H9 (cell line): ENCODE measurements at regions not wholly inside any gene's neighbourhood (a gene's known extent, or its start where the extent isn't known, plus 50 kb on each side); places are given as distances from the start of the nearest gene placed in this dataset.

Experiments used
- DNase-seq: peaks from one replicate; pipeline ENCODE4 v3.0.0-alpha.2; 2017
- H2AFZ ChIP-seq: one replicate; pipeline ENCODE4 v1.6.1; 2013; ENCODE audit warnings: mild to moderate bottlenecking, low read length, control low read depth, moderate library complexity
- H2AK5ac ChIP-seq: 2 replicates; pipeline ENCODE4 v1.6.1; 2013; ENCODE audit warnings: low read length, control low read depth, mixed read lengths; ENCODE audit not compliant: insufficient read length
- H2BK120ac ChIP-seq: one replicate; pipeline ENCODE4 v1.6.1; 2013; ENCODE audit warnings: low read depth, mild to moderate bottlenecking, low read length, control low read depth, inconsistent platforms; ENCODE audit not compliant: poor library complexity, severe bottlenecking
- H2BK12ac ChIP-seq: 2 replicates; pipeline ENCODE4 v1.6.1; 2013; ENCODE audit warnings: low read length, control low read depth, mixed read lengths, low read depth; ENCODE audit not compliant: insufficient read length
- H2BK15ac ChIP-seq: 2 replicates; pipeline ENCODE4 v1.6.1; 2013; ENCODE audit warnings: low read depth, low read length, control low read depth
- H2BK20ac ChIP-seq: one replicate; pipeline ENCODE4 v1.6.1; 2013; ENCODE audit warnings: low read depth, mild to moderate bottlenecking, low read length, control low read depth, inconsistent platforms; ENCODE audit not compliant: poor library complexity, severe bottlenecking
- H2BK5ac ChIP-seq: 2 replicates; pipeline ENCODE4 v1.6.1; 2013; ENCODE audit warnings: low read length, control low read depth, mixed read lengths; ENCODE audit not compliant: insufficient read length
- H3K14ac ChIP-seq: 2 replicates; pipeline ENCODE4 v1.6.1; 2013; ENCODE audit warnings: low read length, control low read depth; ENCODE audit not compliant: insufficient read depth
- H3K18ac ChIP-seq: 2 replicates; pipeline ENCODE4 v1.6.1; 2013; ENCODE audit warnings: low read depth, mild to moderate bottlenecking, mixed read lengths, low read length, control low read depth; ENCODE audit not compliant: insufficient read length
- H3K23ac ChIP-seq: 2 replicates; pipeline ENCODE4 v1.6.1; 2013; ENCODE audit warnings: low read length, control low read depth, mixed read lengths, low read depth; ENCODE audit not compliant: insufficient read length
- H3K23me2 ChIP-seq: 2 replicates; pipeline ENCODE4 v1.6.1; 2013; ENCODE audit warnings: low read depth, mild to moderate bottlenecking, mixed read lengths, low read length, control low read depth; ENCODE audit not compliant: insufficient read length, poor library complexity, severe bottlenecking
- H3K27ac ChIP-seq: 2 replicates; pipeline ENCODE4 v1.5.1; 2013; ENCODE audit warnings: low read length, control low read depth, mixed read lengths, low read depth; ENCODE audit not compliant: insufficient read length
- H3K27me3 ChIP-seq: 2 replicates; pipeline ENCODE4 v1.6.1; 2013; ENCODE audit warnings: low read length, control low read depth, inconsistent platforms; ENCODE audit not compliant: insufficient read depth
- H3K4ac ChIP-seq: 2 replicates; pipeline ENCODE4 v1.6.1; 2013; ENCODE audit warnings: low read depth, mild to moderate bottlenecking, control low read depth, inconsistent platforms, low read length, moderate library complexity
- H3K4me1 ChIP-seq: 2 replicates; pipeline ENCODE4 v1.6.1; 2013; ENCODE audit warnings: low read length, control low read depth, inconsistent platforms; ENCODE audit not compliant: insufficient read depth
- H3K4me2 ChIP-seq: 2 replicates; pipeline ENCODE4 v1.6.1; 2013; ENCODE audit warnings: low read length, control low read depth, mixed read lengths; ENCODE audit not compliant: insufficient read length, insufficient read depth
- H3K56ac ChIP-seq: 2 replicates; pipeline ENCODE4 v1.6.1; 2013; ENCODE audit warnings: low read depth, mild to moderate bottlenecking, mixed read lengths, low read length, control low read depth; ENCODE audit not compliant: insufficient read length
- H3K79me1 ChIP-seq: 2 replicates; pipeline ENCODE4 v1.6.1; 2013; ENCODE audit warnings: low read depth, mild to moderate bottlenecking, moderate library complexity, low read length, control low read depth, inconsistent platforms; ENCODE audit not compliant: insufficient read depth, poor library complexity, severe bottlenecking
- H3K79me2 ChIP-seq: 2 replicates; pipeline ENCODE4 v1.6.1; 2013; ENCODE audit warnings: low read length, control low read depth, inconsistent platforms; ENCODE audit not compliant: insufficient read depth
- H3K9ac ChIP-seq: 2 replicates; pipeline ENCODE4 v1.6.1; 2013; ENCODE audit warnings: low read length, control low read depth, mixed read lengths; ENCODE audit not compliant: insufficient read length; ENCODE audit errors: extremely low read depth
- H3K9me3 ChIP-seq: one replicate; pipeline ENCODE4 v1.6.1; 2013; ENCODE audit warnings: low read depth, low read length, inconsistent platforms; ENCODE audit not compliant: control insufficient read depth
- H3T11ph ChIP-seq: one replicate; pipeline ENCODE4 v1.6.1; 2013; ENCODE audit warnings: mild to moderate bottlenecking, low read length, control low read depth, inconsistent platforms
- H4K20me1 ChIP-seq: one replicate; pipeline ENCODE4 v1.6.1; 2013; ENCODE audit not compliant: control insufficient read depth, insufficient read length, insufficient read depth
- H4K5ac ChIP-seq: 2 replicates; pipeline ENCODE4 v1.6.1; 2013; ENCODE audit warnings: low read depth, mild to moderate bottlenecking, mixed read lengths, low read length, control low read depth; ENCODE audit not compliant: insufficient read length
- H4K8ac ChIP-seq: replicated peaks from 2 replicates; pipeline ENCODE4 v1.6.1; 2013; ENCODE audit warnings: low read length, control low read depth, mixed read lengths, low read depth; ENCODE audit not compliant: insufficient read length
- H4K91ac ChIP-seq: 2 replicates; pipeline ENCODE4 v1.6.1; 2013; ENCODE audit warnings: low read depth, mild to moderate bottlenecking, moderate library complexity, mixed read lengths, low read length, control low read depth; ENCODE audit not compliant: insufficient read length
- H3K27ac Mint-ChIP-seq, 3 experiments: 2 replicates in 2 of 3; 3 replicates in 1 of 3; pipeline ENCODE4 v1.8.0; 2020 to 2021; ENCODE audit warnings: mixed read lengths in 3 of 3, mild to moderate bottlenecking in 1 of 3, moderate library complexity in 1 of 3
- H3K27me3 Mint-ChIP-seq: 2 replicates; pipeline ENCODE4 v1.8.0; 2021; ENCODE audit warnings: low read depth, mild to moderate bottlenecking, moderate library complexity, mixed read lengths
- H3K36me3 Mint-ChIP-seq, 3 experiments: 2 replicates in 2 of 3; 3 replicates in 1 of 3; pipeline ENCODE4 v1.8.0; 2020 to 2021; ENCODE audit warnings: low read depth in 3 of 3, mixed read lengths in 3 of 3; ENCODE audit not compliant: insufficient read depth in 1 of 3
- H3K4me1 Mint-ChIP-seq, 2 experiments: 2 replicates each; pipeline ENCODE4 v1.8.0; 2020; ENCODE audit warnings: mixed read lengths in 2 of 2
- H3K4me3 Mint-ChIP-seq, 2 experiments: 2 replicates in 1 of 2; 3 replicates in 1 of 2; pipeline ENCODE4 v1.8.0; 2020 to 2021; ENCODE audit warnings: mild to moderate bottlenecking in 2 of 2, mixed read lengths in 2 of 2, moderate library complexity in 1 of 2
- H3K9me3 Mint-ChIP-seq, 2 experiments: 2 replicates in 1 of 2; 3 replicates in 1 of 2; pipeline ENCODE4 v1.8.0; 2020; ENCODE audit warnings: mild to moderate bottlenecking in 2 of 2, mixed read lengths in 2 of 2, moderate library complexity in 1 of 2
- WGBS: extraction: QIAGEN DNeasy Blood & Tissue Kit; methylation state at CpG from one replicate; pipeline ENCODE4 v1.1.7; 2013; ENCODE audit warnings: missing lambda C conversion rate, low lambda C conversion rate, mixed read lengths; ENCODE audit not compliant: insufficient read length; ENCODE audit errors: extremely low coverage; 5-methylcytosine and 5-hydroxymethylcytosine counted together
- TF ChIP-seq, protein P1 (sequence below): fragments of 200-600 bp; sonication (generic); conservative IDR thresholded peaks from 3 replicates; pipeline ENCODE4 v1.8.0; 2021; ENCODE audit warnings: antibody characterized with exemption, mild to moderate bottlenecking

DNA sequence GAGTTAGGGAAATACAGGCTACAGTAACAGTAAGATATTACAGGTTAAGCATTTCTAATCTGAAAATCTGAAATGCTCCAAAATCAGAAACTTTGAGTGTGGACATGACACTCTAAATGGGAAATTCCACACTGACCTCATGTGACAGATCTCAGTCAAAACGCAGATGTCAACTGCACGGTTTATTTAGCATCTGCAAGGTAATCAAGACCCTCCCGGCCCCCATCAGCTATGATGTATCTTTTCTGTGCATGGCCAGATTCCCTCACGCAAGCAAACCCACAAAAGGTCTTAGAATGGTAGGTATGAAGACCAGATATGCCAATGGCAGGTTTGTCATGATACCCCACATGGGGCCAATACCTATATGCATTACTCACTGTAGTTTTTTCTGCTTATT lies 82.8 kb downstream of the COQ2 start:
- no peaks in the 10 kb centered on the region for H3K27me3 ChIP-seq
- Mint-ChIP-seq H3K27ac (no peak overlapping the region), H3K27me3 (peaks cover 1% of the 10 kb centered on the region; the same call in 1 of the 2 replicates), H3K9me3 (no peaks in the 10 kb centered on the region), H3K4me3 (no peak overlapping the region), H3K4me1 (no peaks in the 10 kb centered on the region; a peak in 3 of 4 replicates), H3K36me3 (no peaks in the 10 kb centered on the region)
- H4K20me1 ChIP-seq, result no peaks in the 10 kb centered on the region
- H3K23me2 ChIP-seq, result no peaks in the 10 kb centered on the region
- no peak overlapping the region for H3K14ac ChIP-seq
- H3K79me2 ChIP-seq, result no peaks in the 10 kb centered on the region
- no peak overlapping the region for H3K18ac ChIP-seq
- no peak overlapping the region for H4K91ac ChIP-seq
- H2BK20ac ChIP-seq, result no peak overlapping the region
- H4K5ac ChIP-seq, result no peak overlapping the region
- no peak overlapping the region for H3K56ac ChIP-seq
- H2BK12ac ChIP-seq, result no peak overlapping the region
- no CpG with 5 or more reads among the region's 4 CpGs for WGBS
- H2AK5ac ChIP-seq, result no peak overlapping the region
- H3K27ac ChIP-seq, result no peak overlapping the region
- no peak overlapping the region for H3T11ph ChIP-seq
- no peak overlapping the region for H2AFZ ChIP-seq
- no peak overlapping the region for H2BK15ac ChIP-seq
- H3K9ac ChIP-seq, result no peak overlapping the region
- H3K79me1 ChIP-seq, result no peaks in the 10 kb centered on the region
- H2BK5ac ChIP-seq, result no peak overlapping the region
- no peak overlapping the region for H4K8ac ChIP-seq
- TF ChIP-seq, protein P1, sequence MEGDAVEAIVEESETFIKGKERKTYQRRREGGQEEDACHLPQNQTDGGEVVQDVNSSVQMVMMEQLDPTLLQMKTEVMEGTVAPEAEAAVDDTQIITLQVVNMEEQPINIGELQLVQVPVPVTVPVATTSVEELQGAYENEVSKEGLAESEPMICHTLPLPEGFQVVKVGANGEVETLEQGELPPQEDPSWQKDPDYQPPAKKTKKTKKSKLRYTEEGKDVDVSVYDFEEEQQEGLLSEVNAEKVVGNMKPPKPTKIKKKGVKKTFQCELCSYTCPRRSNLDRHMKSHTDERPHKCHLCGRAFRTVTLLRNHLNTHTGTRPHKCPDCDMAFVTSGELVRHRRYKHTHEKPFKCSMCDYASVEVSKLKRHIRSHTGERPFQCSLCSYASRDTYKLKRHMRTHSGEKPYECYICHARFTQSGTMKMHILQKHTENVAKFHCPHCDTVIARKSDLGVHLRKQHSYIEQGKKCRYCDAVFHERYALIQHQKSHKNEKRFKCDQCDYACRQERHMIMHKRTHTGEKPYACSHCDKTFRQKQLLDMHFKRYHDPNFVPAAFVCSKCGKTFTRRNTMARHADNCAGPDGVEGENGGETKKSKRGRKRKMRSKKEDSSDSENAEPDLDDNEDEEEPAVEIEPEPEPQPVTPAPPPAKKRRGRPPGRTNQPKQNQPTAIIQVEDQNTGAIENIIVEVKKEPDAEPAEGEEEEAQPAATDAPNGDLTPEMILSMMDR, result no peak
- H3K4me1 ChIP-seq, result peaks cover 2% of the 10 kb centered on the region; the same call in 1 of the 2 replicates
- no peak overlapping the region for H3K4me2 ChIP-seq
- H2BK120ac ChIP-seq, result no peak overlapping the region
- no peak overlapping the region for H3K4ac ChIP-seq
- H3K23ac ChIP-seq, result no peak overlapping the region
- no peak for DNase-seq
- no peaks in the 10 kb centered on the region for H3K9me3 ChIP-seq
